ENCODE measurements at regions not wholly inside any gene's neighbourhood (a gene's known extent, or its start where the extent isn't known, plus 50 kb on each side); places are given as distances from the start of the nearest gene placed in this dataset.

GRCh38 chr9:119429302-119429701 lies 60.1 kb upstream of the BRINP1 start:
- no peak overlapping the region for H3K27ac ChIP-seq
- TF ChIP-seq CTCF (conservative IDR thresholded peaks at IDR 0.05) (no peak), ZFX (IDR thresholded peaks at IDR 0.05) (no peak)

GRCh38 chr9:119420231-119420630 lies 51.0 kb upstream of the BRINP1 start:
- TF ChIP-seq CTCF (conservative IDR thresholded peaks at IDR 0.05) (no peak), ZFX (IDR thresholded peaks at IDR 0.05) (no peak)
- H3K27ac ChIP-seq, result no peak overlapping the region
